WTC11 (cell line): ENCODE measurements at regions not wholly inside any gene's neighbourhood (a gene's known extent, or its start where the extent isn't known, plus 50 kb on each side); places are given as distances from the start of the nearest gene placed in this dataset.

Source experiments
- ATAC-seq: fragments of 200-7000 bp; cut with Tn5 transposase; 2 replicates; pipeline ENCODE4 v1.10.0; 2021; ENCODE audit warnings: mild to moderate bottlenecking, moderate library complexity
- CTCF ChIA-PET: fragments of 300-600 bp; sonication (Branson Sonifier 250); formaldehyde crosslinking; loops from one replicate; lab custom pipeline; 2021; ENCODE audit warnings: antibody characterized with exemption; lab: Charles Lee
- POLR2A ChIA-PET: fragments of 350-600 bp; sonication (Branson Sonifier 250); formaldehyde crosslinking; loops from one replicate; lab custom pipeline; 2021; ENCODE audit warnings: antibody characterized with exemption; lab: Charles Lee
- DNase-seq: peaks from one replicate; pipeline ENCODE4 v3.0.0; 2021; ENCODE audit warnings: low spot score
- H3K27ac Mint-ChIP-seq: 2 replicates; pipeline ENCODE4 v1.8.0; 2021; ENCODE audit warnings: mixed read lengths
- H3K27me3 Mint-ChIP-seq: 2 replicates; pipeline ENCODE4 v1.8.0; 2021; ENCODE audit warnings: low read depth, mild to moderate bottlenecking, moderate library complexity, mixed read lengths
- H3K36me3 Mint-ChIP-seq: 2 replicates; pipeline ENCODE4 v1.8.0; 2021; ENCODE audit warnings: mixed read lengths
- H3K4me1 Mint-ChIP-seq: 2 replicates; pipeline ENCODE4 v1.8.0; 2022; ENCODE audit warnings: mixed read lengths
- H3K4me3 Mint-ChIP-seq: 2 replicates; pipeline ENCODE4 v1.8.0; 2021; ENCODE audit warnings: mild to moderate bottlenecking, moderate library complexity, mixed read lengths
- H3K9me3 Mint-ChIP-seq: 2 replicates; pipeline ENCODE4 v1.8.0; 2021; ENCODE audit warnings: mixed read lengths
- AR ChIP-seq: fragments of 250-450 bp; sonication (Bioruptor Pico); IDR thresholded peaks from 2 replicates; pipeline ENCODE4 v1.9.0; 2021; ENCODE audit warnings: mild to moderate bottlenecking
- CBFB ChIP-seq: sonication (generic); formaldehyde crosslinking; IDR thresholded peaks from 2 replicates; pipeline ENCODE4 v1.8.1; 2022; ENCODE audit warnings: mild to moderate bottlenecking, low read depth, missing genetic modification reagents
- CDX4 ChIP-seq: fragments of 250-450 bp; sonication (Bioruptor Pico); IDR thresholded peaks from 2 replicates; pipeline ENCODE4 v1.9.0; 2021; ENCODE audit warnings: moderate library complexity, mild to moderate bottlenecking, inconsistent platforms, borderline replicate concordance
- E2F1 ChIP-seq: sonication (generic); formaldehyde crosslinking; IDR thresholded peaks from 2 replicates; pipeline ENCODE4 v1.8.0; 2022; ENCODE audit warnings: mild to moderate bottlenecking, missing genetic modification reagents
- ERG ChIP-seq: fragments of 250-450 bp; sonication (Bioruptor Pico); IDR thresholded peaks from 2 replicates; pipeline ENCODE4 v1.8.0; 2021; ENCODE audit warnings: mild to moderate bottlenecking
- ETV6 ChIP-seq: sonication (generic); formaldehyde crosslinking; IDR thresholded peaks from 2 replicates; pipeline ENCODE4 v1.8.1; 2022; ENCODE audit warnings: mild to moderate bottlenecking, missing genetic modification reagents
- GRHL2 ChIP-seq: fragments of 250-450 bp; sonication (Bioruptor Pico); IDR thresholded peaks from 2 replicates; pipeline ENCODE4 v1.8.0; 2022; ENCODE audit warnings: mild to moderate bottlenecking, moderate library complexity; ENCODE audit not compliant: insufficient replicate concordance, severe bottlenecking
- GTF2I ChIP-seq: fragments of 250-450 bp; sonication (Bioruptor Pico); conservative IDR thresholded peaks from 2 replicates; pipeline ENCODE4 v1.4.0; 2021; ENCODE audit warnings: mild to moderate bottlenecking
- JAZF1 ChIP-seq: fragments of 250-450 bp; sonication (Bioruptor Pico); IDR thresholded peaks from 2 replicates; pipeline ENCODE4 v1.9.0; 2021; ENCODE audit warnings: moderate library complexity, mild to moderate bottlenecking, inconsistent platforms
- JUN ChIP-seq: sonication (generic); formaldehyde crosslinking; IDR thresholded peaks from 2 replicates; pipeline ENCODE4 v1.8.0; 2023; ENCODE audit warnings: mild to moderate bottlenecking, missing genetic modification reagents
- NR1H2 ChIP-seq: sonication (generic); formaldehyde crosslinking; IDR thresholded peaks from 2 replicates; pipeline ENCODE4 v1.9.0; 2021; ENCODE audit warnings: mild to moderate bottlenecking, moderate library complexity, missing genetic modification reagents
- NR2C2 ChIP-seq: sonication (generic); formaldehyde crosslinking; IDR thresholded peaks from 2 replicates; pipeline ENCODE4 v1.8.0; 2022; ENCODE audit warnings: mild to moderate bottlenecking, missing genetic modification reagents
- NR3C1 ChIP-seq: sonication (generic); formaldehyde crosslinking; conservative IDR thresholded peaks from 2 replicates; pipeline ENCODE4 v1.8.1; 2023; ENCODE audit warnings: low read depth, mild to moderate bottlenecking, missing genetic modification reagents
- RELA ChIP-seq: sonication (generic); formaldehyde crosslinking; IDR thresholded peaks from 2 replicates; pipeline ENCODE4 v1.8.1; 2022; ENCODE audit warnings: missing genetic modification reagents, mild to moderate bottlenecking, borderline replicate concordance
- SMAD4 ChIP-seq: sonication (generic); formaldehyde crosslinking; IDR thresholded peaks from 2 replicates; pipeline ENCODE4 v1.8.0; 2022; ENCODE audit warnings: mild to moderate bottlenecking, missing genetic modification reagents
- TEAD4 ChIP-seq: sonication (generic); formaldehyde crosslinking; IDR thresholded peaks from 2 replicates; pipeline ENCODE4 v1.8.0; 2022; ENCODE audit warnings: mild to moderate bottlenecking, missing genetic modification reagents
- ZNF396 ChIP-seq: fragments of 250-450 bp; sonication (Bioruptor Pico); IDR thresholded peaks from 2 replicates; pipeline ENCODE4 v1.8.0; 2021; ENCODE audit warnings: mild to moderate bottlenecking, moderate library complexity, borderline replicate concordance
- ZNF423 ChIP-seq: fragments of 250-450 bp; sonication (Bioruptor Pico); IDR thresholded peaks from 2 replicates; pipeline ENCODE4 v2.1.2; 2022; ENCODE audit warnings: mild to moderate bottlenecking, moderate library complexity
- TF ChIP-seq, protein P1 (sequence below): sonication (generic); formaldehyde crosslinking; IDR thresholded peaks from 2 replicates; pipeline ENCODE4 v1.8.1; 2023; ENCODE audit warnings: mild to moderate bottlenecking, moderate library complexity, missing genetic modification reagents
- TF ChIP-seq, protein P2 (sequence below): fragments of 250-450 bp; sonication (Bioruptor Pico); IDR thresholded peaks from 2 replicates; pipeline ENCODE4 v1.9.0; 2021; ENCODE audit warnings: mild to moderate bottlenecking
- TF ChIP-seq, protein P3 (sequence below): fragments of 200-600 bp; IDR thresholded peaks from 2 replicates; pipeline ENCODE4 v1.8.0; 2022; ENCODE audit warnings: antibody characterized with exemption

DNA sequence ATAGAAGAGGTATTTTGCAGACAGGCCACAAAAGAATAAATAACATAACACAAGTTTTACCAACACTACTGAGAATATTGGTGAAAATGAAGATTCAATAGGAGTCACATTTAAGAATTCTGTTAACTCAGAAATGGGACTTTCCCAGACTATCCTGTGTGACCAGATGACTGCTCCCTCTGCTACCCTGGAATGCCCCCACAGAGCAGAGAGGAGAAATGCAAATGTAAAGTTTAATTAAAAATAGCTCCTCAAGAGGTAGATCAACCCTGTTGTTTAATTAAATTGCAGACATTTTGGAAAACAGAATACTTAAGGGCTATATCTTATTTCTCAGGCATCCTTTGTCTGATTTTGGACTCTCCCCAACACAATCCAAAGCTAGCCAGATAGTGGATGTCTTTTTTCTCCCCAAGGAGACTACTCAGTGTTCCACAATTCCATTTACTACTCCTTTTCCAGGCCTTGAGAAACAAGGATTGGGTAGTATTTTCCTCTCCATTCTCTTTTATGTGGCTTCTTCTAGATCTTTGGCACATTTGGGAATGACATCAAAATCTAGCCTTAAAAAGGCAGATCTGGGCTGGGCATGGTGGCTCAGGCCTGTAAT, 104.7 kb upstream of the TSC22D1 start:
- Mint-ChIP-seq H3K4me3 (no peak overlapping the region), H3K27me3 (no peaks in the 10 kb centered on the region), H3K36me3 (peaks cover 24% of the 10 kb centered on the region), H3K27ac (no peak overlapping the region), H3K4me1 (no peaks in the 10 kb centered on the region), H3K9me3 (peaks cover 41% of the 10 kb centered on the region)
- CTCF ChIA-PET = no interaction called here
- ATAC-seq = no peak
- POLR2A ChIA-PET = interaction anchor here (0.5 kb wide), 1 partner anchor 94 kb away, joined by 6 read pairs; no protein-coding TSS in a partner anchor
- no peak for DNase-seq
- TF ChIP-seq CDX4 (CRISPR knock-in tag) (no peak), TEAD4 (CRISPR knock-in tag) (no peak), ETV6 (CRISPR knock-in tag) (no peak), AR (CRISPR knock-in tag) (no peak), JUN (CRISPR knock-in tag) (no peak), E2F1 (no peak), CBFB (CRISPR knock-in tag) (no peak), NR3C1 (no peak), ZNF423 (CRISPR knock-in tag) (no peak), GRHL2 (no peak)
- TF ChIP-seq, all 79 proteins: peak for 0

DNA sequence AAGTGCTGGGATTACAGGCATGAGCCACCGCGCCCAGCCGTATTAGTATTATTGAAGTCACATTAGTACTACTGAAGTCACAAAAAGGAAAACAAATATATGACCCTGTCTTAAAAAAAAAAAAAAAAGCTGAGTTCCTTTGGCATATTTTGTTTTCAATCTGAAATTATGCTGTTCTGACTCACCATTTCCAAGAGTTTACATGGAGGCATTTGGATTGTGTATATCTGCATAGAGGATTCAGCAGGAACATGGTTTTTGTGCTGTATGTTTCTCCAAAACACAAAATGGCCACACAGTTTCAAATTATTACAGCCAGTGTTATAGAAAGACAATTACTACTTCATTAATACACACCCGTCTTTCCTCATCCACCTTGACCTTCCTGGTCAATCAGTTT, 103.5 kb upstream of the TSC22D1 start:
- H3K27ac Mint-ChIP-seq = no peak overlapping the region
- CTCF ChIA-PET = no interaction called here
- H3K9me3 Mint-ChIP-seq = peaks cover 29% of the 10 kb centered on the region
- no peak for DNase-seq
- TF ChIP-seq SMAD4 (CRISPR knock-in tag) (no peak), ERG (CRISPR knock-in tag) (no peak)
- TF ChIP-seq, all 79 proteins: peak for 0
- Mint-ChIP-seq H3K4me1 (no peaks in the 10 kb centered on the region), H3K36me3 (peaks cover 24% of the 10 kb centered on the region), H3K27me3 (no peaks in the 10 kb centered on the region), H3K4me3 (no peak overlapping the region)
- ATAC-seq = no peak
- POLR2A ChIA-PET = no interaction called here

DNA sequence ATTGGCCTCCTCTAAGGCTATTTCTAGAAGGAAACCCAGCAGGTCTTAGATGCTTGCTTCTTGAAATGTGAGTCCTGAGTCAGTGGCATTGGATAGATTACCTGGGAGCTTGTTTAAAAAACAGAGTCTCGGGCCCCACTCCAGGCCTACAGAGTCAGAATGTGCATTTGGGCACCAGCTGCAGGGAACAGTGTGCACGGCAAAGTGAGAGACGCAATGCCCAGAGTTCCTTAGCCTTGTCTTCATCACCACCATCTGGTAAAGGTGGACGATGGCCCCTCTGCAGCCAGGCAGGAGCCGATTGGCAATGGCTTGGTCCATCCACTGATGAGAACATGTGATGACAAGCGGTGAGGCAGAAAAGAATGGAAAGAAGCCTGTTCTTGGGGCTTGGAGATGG, 102.1 kb upstream of the TSC22D1 start:
- DNase-seq = no peak
- POLR2A ChIA-PET = interaction anchor here (0.5 kb wide), 1 partner anchor 82 kb away, joined by 3 read pairs; no protein-coding TSS in a partner anchor
- H3K27me3 Mint-ChIP-seq = no peaks in the 10 kb centered on the region
- CTCF ChIA-PET = no interaction called here
- H3K27ac Mint-ChIP-seq = no peak overlapping the region
- no peak overlapping the region for H3K4me3 Mint-ChIP-seq
- TF ChIP-seq NR2C2 (CRISPR knock-in tag) (no peak), GTF2I (CRISPR knock-in tag) (no peak), ZNF396 (CRISPR knock-in tag) (no peak), RELA (CRISPR knock-in tag) (no peak), SMAD4 (CRISPR knock-in tag) (no peak), JAZF1 (CRISPR knock-in tag) (no peak), JUN (CRISPR knock-in tag) (no peak), ETV6 (CRISPR knock-in tag) (no peak), NR1H2 (CRISPR knock-in tag) (no peak), NR3C1 (no peak)
- TF ChIP-seq, protein P1, sequence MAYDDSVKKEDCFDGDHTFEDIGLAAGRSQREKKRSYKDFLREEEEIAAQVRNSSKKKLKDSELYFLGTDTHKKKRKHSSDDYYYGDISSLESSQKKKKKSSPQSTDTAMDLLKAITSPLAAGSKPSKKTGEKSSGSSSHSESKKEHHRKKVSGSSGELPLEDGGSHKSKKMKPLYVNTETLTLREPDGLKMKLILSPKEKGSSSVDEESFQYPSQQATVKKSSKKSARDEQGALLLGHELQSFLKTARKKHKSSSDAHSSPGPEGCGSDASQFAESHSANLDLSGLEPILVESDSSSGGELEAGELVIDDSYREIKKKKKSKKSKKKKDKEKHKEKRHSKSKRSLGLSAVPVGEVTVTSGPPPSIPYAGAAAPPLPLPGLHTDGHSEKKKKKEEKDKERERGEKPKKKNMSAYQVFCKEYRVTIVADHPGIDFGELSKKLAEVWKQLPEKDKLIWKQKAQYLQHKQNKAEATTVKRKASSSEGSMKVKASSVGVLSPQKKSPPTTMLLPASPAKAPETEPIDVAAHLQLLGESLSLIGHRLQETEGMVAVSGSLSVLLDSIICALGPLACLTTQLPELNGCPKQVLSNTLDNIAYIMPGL = no peak
- TF ChIP-seq, protein P2, sequence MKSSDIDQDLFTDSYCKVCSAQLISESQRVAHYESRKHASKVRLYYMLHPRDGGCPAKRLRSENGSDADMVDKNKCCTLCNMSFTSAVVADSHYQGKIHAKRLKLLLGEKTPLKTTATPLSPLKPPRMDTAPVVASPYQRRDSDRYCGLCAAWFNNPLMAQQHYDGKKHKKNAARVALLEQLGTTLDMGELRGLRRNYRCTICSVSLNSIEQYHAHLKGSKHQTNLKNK (CRISPR knock-in tag) = no peak
- TF ChIP-seq, protein P3, sequence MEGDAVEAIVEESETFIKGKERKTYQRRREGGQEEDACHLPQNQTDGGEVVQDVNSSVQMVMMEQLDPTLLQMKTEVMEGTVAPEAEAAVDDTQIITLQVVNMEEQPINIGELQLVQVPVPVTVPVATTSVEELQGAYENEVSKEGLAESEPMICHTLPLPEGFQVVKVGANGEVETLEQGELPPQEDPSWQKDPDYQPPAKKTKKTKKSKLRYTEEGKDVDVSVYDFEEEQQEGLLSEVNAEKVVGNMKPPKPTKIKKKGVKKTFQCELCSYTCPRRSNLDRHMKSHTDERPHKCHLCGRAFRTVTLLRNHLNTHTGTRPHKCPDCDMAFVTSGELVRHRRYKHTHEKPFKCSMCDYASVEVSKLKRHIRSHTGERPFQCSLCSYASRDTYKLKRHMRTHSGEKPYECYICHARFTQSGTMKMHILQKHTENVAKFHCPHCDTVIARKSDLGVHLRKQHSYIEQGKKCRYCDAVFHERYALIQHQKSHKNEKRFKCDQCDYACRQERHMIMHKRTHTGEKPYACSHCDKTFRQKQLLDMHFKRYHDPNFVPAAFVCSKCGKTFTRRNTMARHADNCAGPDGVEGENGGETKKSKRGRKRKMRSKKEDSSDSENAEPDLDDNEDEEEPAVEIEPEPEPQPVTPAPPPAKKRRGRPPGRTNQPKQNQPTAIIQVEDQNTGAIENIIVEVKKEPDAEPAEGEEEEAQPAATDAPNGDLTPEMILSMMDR = no peak
- ATAC-seq = no peak
- no peaks in the 10 kb centered on the region for H3K4me1 Mint-ChIP-seq
- peaks cover 15% of the 10 kb centered on the region for H3K36me3 Mint-ChIP-seq
- peaks cover 18% of the 10 kb centered on the region for H3K9me3 Mint-ChIP-seq
